Keratinocyte (primary cell): ENCODE measurements at regions not wholly inside any gene's neighbourhood (a gene's known extent, or its start where the extent isn't known, plus 50 kb on each side); places are given as distances from the start of the nearest gene placed in this dataset.

ENCODE experiments used
- CTCF ChIP-seq, 3 experiments: IDR thresholded peaks in 1 of 3; conservative IDR thresholded peaks in 1 of 3; optimal IDR thresholded peaks in 1 of 3; 2 replicates in 2 of 3; 3 replicates in 1 of 3; pipeline versions ENCODE3 to v1.5.1; 2011; ENCODE audit warnings: low read length in 3 of 3, mild to moderate bottlenecking in 3 of 3, moderate library complexity in 2 of 3, control low read depth in 1 of 3, inconsistent platforms in 1 of 3; ENCODE audit not compliant: insufficient read depth in 2 of 3; ENCODE audit errors: extremely low read depth in 1 of 3
- EZH2 ChIP-seq: IDR thresholded peaks from one replicate; pipeline ENCODE4 v1.6.1; 2012; ENCODE audit warnings: inconsistent platforms, mild to moderate bottlenecking, low read length, moderate library complexity

GRCh38 chr5:159667286-159667685 lies 249.0 kb upstream of the ADRA1B start:
- TF ChIP-seq EZH2 (no peak), CTCF (optimal IDR thresholded peaks at IDR 0.05 in 1 of 3, IDR thresholded peaks at IDR 0.05 in 1 of 3, conservative IDR thresholded peaks at IDR 0.05 in 1 of 3; ENCODE audit: extremely low read depth in 1 of 3, insufficient read depth in 2 of 3, low read length in 3 of 3) (no peak)
